Stomach (tissue), 8 donors: ENCODE measurements at regions not wholly inside any gene's neighbourhood (a gene's known extent, or its start where the extent isn't known, plus 50 kb on each side); places are given as distances from the start of the nearest gene placed in this dataset.
"Not testable (repeated sequence)": the region's sequence is repeated elsewhere in the genome, so short reads cannot be mapped to it uniquely, and the experiment has no call there.

Source experiments
- DNase-seq, 2 donors: peaks; one replicate each; pipeline versions ENCODE4 v3.0.0 to v3.0.0-alpha.2; 2013 to 2019
- H3K27ac ChIP-seq, 5 donors: fragments of 200-600 bp in 4 of 5; sonication (generic) in 4 of 5; one replicate each; pipeline ENCODE4 v1.5.1; 2013 to 2019; ENCODE audit warnings: mild to moderate bottlenecking in 1 of 5, moderate library complexity in 1 of 5
- H3K27me3 ChIP-seq, 3 donors: fragments of 200-600 bp; sonication (generic); one replicate each; pipeline ENCODE4 v1.5.1; 2017 to 2019; ENCODE audit warnings: mixed run types in 1 of 3
- H3K36me3 ChIP-seq, 4 donors: fragments of 200-600 bp; sonication (generic); 1 replicate in 3 of 4; 2 replicates in 1 of 4; pipeline ENCODE4 v1.5.1; 2016 to 2019
- H3K4me1 ChIP-seq, 4 donors: fragments of 200-600 bp; sonication (generic); one replicate each; pipeline ENCODE4 v1.5.1; 2016 to 2019
- H3K4me3 ChIP-seq, 4 donors: fragments of 200-600 bp; sonication (generic) in 3 of 4; one replicate each; pipeline ENCODE4 v1.5.1; 2016 to 2019; ENCODE audit warnings: mild to moderate bottlenecking in 1 of 4
- H3K9me3 ChIP-seq, 4 donors: fragments of 200-600 bp; sonication (generic); one replicate each; pipeline ENCODE4 v1.5.1; 2016 to 2019
- EP300 ChIP-seq: sonication (generic); formaldehyde crosslinking; IDR thresholded peaks from one replicate; pipeline ENCODE4 v1.6.1; 2017; ENCODE audit warnings: antibody characterized with exemption
- POLR2A ChIP-seq, 4 donors: fragments of 450-650 bp; IDR thresholded peaks; one replicate each; pipeline ENCODE4 v1.6.1; 2016; ENCODE audit warnings: antibody characterized with exemption in 4 of 4, control low read depth in 2 of 4, mild to moderate bottlenecking in 1 of 4, moderate library complexity in 1 of 4
- POLR2AphosphoS5 ChIP-seq, 3 donors: sonication (generic); formaldehyde crosslinking; IDR thresholded peaks; one replicate each; pipeline ENCODE4 v1.6.1; 2016; ENCODE audit warnings: antibody characterized with exemption in 3 of 3
- WGBS, 5 donors: extraction: QIAGEN DNeasy Blood & Tissue Kit in 3 of 5; methylation state at CpG; one replicate each; pipeline versions ENCODE4 v1.1.5 to v1.1.7; 2013 to 2018; 5-methylcytosine and 5-hydroxymethylcytosine counted together
- intact Hi-C: fragments of 100-400 bp; cut with DNase I; formaldehyde crosslinking; loops from one replicate; pipeline ENCODE4 v1.15.1; 2023; ENCODE audit warnings: low total_unique reads
- TF ChIP-seq, protein P1 (sequence below), 7 experiments: fragments of 450-650 bp in 4 of 7; fragments of 200-600 bp in 3 of 7; sonication (generic) in 3 of 7; IDR thresholded peaks; one replicate each; pipeline ENCODE4 v1.5.1; 2016 to 2019; ENCODE audit warnings: antibody characterized with exemption in 7 of 7, control low read depth in 2 of 7, mild to moderate bottlenecking in 1 of 7
- donor health status: healthy with polysubstance abuse.
- donor health status: Bipolar disorder and iron deficiency.
- donor health status: healthy.

DNA sequence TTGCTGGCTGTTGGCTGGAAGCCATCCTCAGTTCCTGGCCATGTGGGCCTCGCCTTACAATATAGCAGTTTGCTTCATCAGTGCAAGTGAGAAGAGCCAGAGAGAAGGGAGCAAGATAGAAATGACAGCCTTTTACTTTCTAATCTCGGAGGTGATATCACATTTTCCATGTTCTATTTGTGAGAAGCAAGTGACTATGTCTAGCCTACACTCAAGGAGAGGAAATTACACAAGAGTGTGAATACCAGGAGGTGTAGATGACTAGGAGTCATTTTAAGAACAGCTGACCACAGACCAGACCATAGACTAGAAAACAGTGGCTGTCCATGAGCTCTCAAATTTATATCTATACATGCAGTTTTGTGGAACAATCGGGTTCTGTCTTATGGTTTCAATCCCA is 163.0 kb upstream of the NRXN3 start:
- Histone ChIP-seq H3K27ac (no peak overlapping the region), H3K4me3 (no peak overlapping the region), H3K27me3 (no peaks in the 10 kb centered on the region), H3K9me3 (peaks cover 0 to 12% (median 4%) of the 10 kb centered on the region in 4 donors), H3K4me1 (no peaks in the 10 kb centered on the region), H3K36me3 (no peaks in the 10 kb centered on the region)
- WGBS, 5 donors, result 73 to 83% (median 77%) methylated on average over 3 of the region's 3 CpGs
- intact Hi-C loops, result no loop called here
- TF ChIP-seq, protein P1, sequence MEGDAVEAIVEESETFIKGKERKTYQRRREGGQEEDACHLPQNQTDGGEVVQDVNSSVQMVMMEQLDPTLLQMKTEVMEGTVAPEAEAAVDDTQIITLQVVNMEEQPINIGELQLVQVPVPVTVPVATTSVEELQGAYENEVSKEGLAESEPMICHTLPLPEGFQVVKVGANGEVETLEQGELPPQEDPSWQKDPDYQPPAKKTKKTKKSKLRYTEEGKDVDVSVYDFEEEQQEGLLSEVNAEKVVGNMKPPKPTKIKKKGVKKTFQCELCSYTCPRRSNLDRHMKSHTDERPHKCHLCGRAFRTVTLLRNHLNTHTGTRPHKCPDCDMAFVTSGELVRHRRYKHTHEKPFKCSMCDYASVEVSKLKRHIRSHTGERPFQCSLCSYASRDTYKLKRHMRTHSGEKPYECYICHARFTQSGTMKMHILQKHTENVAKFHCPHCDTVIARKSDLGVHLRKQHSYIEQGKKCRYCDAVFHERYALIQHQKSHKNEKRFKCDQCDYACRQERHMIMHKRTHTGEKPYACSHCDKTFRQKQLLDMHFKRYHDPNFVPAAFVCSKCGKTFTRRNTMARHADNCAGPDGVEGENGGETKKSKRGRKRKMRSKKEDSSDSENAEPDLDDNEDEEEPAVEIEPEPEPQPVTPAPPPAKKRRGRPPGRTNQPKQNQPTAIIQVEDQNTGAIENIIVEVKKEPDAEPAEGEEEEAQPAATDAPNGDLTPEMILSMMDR (IDR thresholded peaks at IDR 0.05), result no peak
- TF ChIP-seq POLR2A (IDR thresholded peaks at IDR 0.05) (no peak), POLR2AphosphoS5 (IDR thresholded peaks at IDR 0.05) (no peak), EP300 (no peak)
- no peak for DNase-seq

DNA sequence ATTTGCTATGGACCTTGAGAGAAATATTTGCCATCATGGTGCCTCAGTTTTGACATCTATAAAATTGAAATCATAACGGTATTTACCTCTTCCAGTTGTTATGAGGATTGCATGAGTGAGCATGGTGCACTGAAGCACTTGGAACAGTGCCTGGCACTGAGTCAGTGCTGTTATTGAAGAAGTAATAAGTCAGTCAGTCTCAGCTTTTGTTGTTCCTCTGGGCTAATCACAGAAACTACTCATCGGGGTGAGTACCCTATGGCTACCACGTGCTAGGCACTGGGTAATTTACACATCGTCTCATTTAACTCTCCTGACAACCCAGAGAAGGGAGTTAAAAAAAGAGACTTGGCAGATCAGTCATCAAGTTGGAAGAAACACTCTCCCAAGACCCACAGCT is 159.5 kb upstream of the NRXN3 start:
- 50 to 80% (median 67%) methylated on average over 4 of the region's 4 CpGs for WGBS, 5 donors
- Histone ChIP-seq H3K27ac (no peak overlapping the region), H3K36me3 (no peaks in the 10 kb centered on the region), H3K4me3 (no peak overlapping the region), H3K27me3 (no peaks in the 10 kb centered on the region), H3K9me3 (no peaks in the 10 kb centered on the region), H3K4me1 (no peaks in the 10 kb centered on the region)
- intact Hi-C loops, result no loop called here
- TF ChIP-seq EP300, result no peak
- TF ChIP-seq, protein P1 (IDR thresholded peaks at IDR 0.05), result no peak
- TF ChIP-seq POLR2A (IDR thresholded peaks at IDR 0.05), result no peak
- no peak for TF ChIP-seq POLR2AphosphoS5 (IDR thresholded peaks at IDR 0.05)
- DNase-seq, result no peak

DNA sequence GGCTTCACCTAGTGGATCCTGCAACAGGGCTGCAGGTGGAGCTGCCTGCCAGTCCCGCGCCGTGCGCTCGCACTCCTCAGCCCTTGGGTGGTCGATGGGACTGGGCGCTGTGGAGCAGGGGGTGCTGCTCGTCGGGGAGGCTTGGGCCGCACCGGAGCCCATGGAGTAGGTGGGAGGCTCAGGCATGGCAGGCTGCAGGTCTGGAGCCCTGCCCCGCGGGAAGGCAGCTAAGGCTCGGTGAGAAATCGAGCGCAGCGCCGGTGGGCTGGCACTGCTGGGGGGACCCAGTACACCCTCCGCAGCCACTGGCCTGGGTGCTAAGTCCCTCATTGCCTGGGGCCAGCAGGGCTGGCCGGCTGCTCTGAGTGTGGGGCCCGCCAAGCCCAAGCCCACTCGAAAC is 156.3 kb upstream of the NRXN3 start:
- H3K27ac ChIP-seq, H3K4me1 ChIP-seq, H3K4me3 ChIP-seq, intact Hi-C loops, H3K36me3 ChIP-seq, DNase-seq, H3K27me3 ChIP-seq, H3K9me3 ChIP-seq: not testable (repeated sequence)
- 94 to 98% (median 96%) methylated on average over 18 to 22 of the region's 22 CpGs for WGBS, 5 donors

DNA sequence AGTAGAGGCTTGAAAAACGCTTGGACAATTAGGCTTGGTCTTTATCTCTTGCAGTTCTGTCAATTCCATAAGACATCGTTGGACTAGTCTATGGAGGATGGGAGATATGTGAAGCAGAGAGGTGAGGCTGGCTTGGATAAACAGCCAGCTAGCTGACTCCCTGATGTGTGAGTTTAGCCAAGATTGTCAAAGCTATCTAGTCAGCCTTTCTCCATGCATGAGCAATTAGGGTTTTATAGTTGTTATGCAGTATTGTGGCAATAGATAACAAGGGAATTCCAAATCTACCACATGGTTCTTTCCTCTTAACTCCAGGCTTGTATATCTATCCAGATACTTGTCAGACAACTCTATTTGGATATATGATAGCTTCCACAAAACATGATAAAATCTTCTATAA is 153.6 kb upstream of the NRXN3 start:
- no peaks in the 10 kb centered on the region for H3K9me3 ChIP-seq
- intact Hi-C loops, result no loop called here
- DNase-seq, result no peak

DNA sequence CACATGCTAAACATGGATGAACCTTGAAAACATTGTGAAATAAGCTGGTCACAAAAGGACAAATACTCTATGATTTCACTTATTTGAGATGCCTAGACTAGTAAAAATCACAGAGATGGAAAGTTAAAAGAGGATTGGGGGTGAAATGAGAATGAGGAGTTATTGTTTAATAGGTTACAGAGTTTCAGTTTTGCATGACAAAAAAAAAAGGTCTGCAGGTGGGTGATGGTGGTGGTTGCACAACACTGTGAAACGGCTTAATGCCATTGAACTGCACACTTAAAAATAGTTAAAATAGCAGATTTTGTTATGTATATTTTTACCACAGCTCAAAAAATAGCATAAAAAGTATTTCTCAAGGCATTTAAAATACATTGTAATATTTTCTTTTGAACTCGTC is 151.9 kb upstream of the NRXN3 start:
- WGBS, 5 donors, result 41 to 65% (median 50%) methylated on average over 2 of the region's 2 CpGs
- DNase-seq, result no peak
- intact Hi-C loops, result no loop called here
- Histone ChIP-seq H3K27ac (no peak overlapping the region), H3K4me1 (no peaks in the 10 kb centered on the region), H3K36me3 (no peaks in the 10 kb centered on the region), H3K9me3 (no peaks in the 10 kb centered on the region), H3K4me3 (no peak overlapping the region), H3K27me3 (no peaks in the 10 kb centered on the region)
- TF ChIP-seq POLR2AphosphoS5 (IDR thresholded peaks at IDR 0.05), result no peak
- no peak for TF ChIP-seq POLR2A (IDR thresholded peaks at IDR 0.05)
- no peak for TF ChIP-seq EP300
- TF ChIP-seq, protein P1 (IDR thresholded peaks at IDR 0.05), result no peak

More for the DNA sequence above, 153.6 kb upstream of the NRXN3 start:
- no peaks in the 10 kb centered on the region for H3K27me3 ChIP-seq
- no peak overlapping the region for H3K27ac ChIP-seq
- H3K4me3 ChIP-seq, result no peak overlapping the region
- TF ChIP-seq POLR2A (IDR thresholded peaks at IDR 0.05) (no peak), EP300 (no peak), POLR2AphosphoS5 (IDR thresholded peaks at IDR 0.05) (no peak)
- TF ChIP-seq, protein P1 (IDR thresholded peaks at IDR 0.05), result no peak
- H3K4me1 ChIP-seq, result no peaks in the 10 kb centered on the region
- H3K36me3 ChIP-seq, result no peaks in the 10 kb centered on the region
- 58 to 77% (median 74%) methylated on average over 2 of the region's 2 CpGs for WGBS, 5 donors
